NCI-H345 treated with DMSO at 0.1 percent for 48 hours (cell line): ENCODE measurements at regions not wholly inside any gene's neighbourhood (a gene's known extent, or its start where the extent isn't known, plus 50 kb on each side); places are given as distances from the start of the nearest gene placed in this dataset.
A peak's percentile ranks its signal among the peaks of the same experiment; 100 is the strongest.

ENCODE experiments used
- DNase-seq: peaks from one replicate; lab custom pipeline; 2025; ENCODE audit not compliant: unreplicated experiment; lab: John Stamatoyannopoulos, UW

DNA sequence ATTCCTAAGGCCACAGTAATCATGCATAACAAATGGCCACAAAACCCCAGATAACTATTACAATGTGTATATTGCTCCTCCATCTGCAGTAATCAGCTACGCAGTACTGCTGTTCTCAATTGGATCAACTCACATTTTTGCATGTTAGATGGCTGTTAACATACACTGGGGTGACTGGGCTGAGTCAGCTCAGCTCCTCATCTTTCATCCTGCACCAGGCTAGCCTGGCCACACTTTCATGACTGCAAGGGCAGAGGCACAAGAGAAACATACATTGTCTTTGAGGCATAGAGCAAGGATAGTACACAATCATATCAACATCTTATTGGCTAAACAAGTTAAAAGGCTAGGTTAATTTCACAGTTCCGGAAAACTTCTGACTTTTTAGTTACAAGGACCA lies 306.6 kb downstream of the SLC6A15 start:
- no peak for DNase-seq

DNA sequence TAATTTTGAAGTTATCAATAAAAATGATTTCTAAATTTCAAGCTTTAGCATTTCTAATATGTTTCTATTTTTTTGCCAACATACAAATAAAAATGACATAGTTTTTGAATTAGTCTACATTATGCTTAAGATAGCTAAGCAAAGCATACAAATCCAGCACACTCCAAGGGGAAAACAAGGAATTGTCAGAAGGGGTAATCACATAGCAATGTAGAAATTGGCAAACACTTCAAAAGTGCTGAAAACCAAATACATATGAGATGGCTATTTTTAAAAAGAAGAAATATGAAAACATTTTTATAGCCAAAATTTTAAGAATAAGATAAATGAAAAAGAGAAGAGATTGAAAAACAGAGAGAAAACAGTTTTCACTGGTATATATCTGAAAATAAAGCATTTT lies 308.0 kb downstream of the SLC6A15 start:
- no peak for DNase-seq

DNA sequence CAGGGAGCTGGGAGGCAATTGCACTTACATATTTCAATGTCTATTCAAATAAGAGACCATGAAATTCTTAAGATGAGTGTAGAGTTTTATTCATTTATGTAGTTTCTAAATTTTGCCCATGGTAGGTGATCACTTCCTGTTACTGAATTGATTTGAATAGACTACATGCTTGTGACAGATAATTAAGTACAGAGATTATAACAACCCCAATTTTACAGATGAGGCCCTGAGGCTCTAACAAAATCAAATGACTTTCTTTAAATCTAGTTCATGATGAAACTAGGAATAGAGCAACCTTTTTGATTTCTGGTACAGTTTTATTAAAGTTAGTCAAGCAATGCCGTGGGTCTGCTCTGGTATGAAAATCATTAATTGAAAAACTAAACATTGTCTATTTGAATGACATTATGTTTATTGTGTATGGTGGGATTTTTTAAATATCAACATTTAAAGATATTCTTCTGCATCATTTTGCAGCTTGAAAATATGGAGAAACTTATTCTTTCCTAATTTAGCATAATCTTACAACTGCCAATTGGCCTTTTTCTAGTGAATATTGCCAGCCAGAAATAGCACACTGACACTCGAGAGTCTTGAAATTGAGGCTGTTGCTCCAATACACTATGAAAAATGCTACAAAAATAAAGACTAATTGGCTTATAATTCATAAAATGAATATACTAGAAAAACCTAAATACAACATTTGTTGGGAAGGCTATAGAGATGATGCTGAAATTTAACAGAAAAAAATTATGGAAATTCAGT lies 308.9 kb downstream of the SLC6A15 start:
- DNase-seq = no peak

DNA sequence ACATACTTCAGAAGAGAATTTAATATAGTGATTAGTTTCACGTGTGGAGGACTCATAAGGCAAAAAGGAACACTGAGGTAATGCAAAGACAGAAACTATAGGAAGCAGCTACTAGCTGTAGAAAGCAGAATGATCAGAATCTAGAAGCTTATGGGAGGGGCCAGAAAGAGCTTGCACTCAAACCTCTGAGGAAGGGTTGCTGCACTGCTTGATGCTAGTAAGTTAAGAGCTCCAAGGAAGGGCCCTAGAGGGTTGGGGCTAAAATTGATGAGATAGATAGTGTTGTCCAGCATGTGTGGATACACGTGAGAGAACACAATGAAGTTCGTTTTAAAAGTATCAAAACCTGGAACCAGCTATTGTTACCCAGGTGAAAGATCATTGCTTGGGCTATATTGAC lies 311.1 kb downstream of the SLC6A15 start:
- DNase-seq = no peak

DNA sequence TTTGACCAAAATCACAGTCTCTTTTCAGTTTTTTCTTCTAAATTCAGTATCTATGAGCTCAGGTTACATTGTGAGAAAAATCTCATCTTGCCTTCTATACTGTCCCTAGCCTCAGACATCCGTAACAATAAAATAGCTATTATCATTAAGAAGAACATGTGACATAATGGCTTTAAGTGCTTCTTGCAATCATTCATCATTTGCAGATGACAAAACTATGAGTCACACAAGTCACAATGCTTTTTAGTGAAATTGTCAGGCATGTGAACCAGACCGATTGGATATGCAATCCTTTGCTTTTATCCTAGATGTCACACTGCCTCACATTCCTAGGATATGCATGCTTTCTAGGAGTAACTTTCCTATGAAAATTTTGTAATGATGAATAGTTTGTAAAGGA lies 313.1 kb downstream of the SLC6A15 start:
- DNase-seq = no peak

DNA sequence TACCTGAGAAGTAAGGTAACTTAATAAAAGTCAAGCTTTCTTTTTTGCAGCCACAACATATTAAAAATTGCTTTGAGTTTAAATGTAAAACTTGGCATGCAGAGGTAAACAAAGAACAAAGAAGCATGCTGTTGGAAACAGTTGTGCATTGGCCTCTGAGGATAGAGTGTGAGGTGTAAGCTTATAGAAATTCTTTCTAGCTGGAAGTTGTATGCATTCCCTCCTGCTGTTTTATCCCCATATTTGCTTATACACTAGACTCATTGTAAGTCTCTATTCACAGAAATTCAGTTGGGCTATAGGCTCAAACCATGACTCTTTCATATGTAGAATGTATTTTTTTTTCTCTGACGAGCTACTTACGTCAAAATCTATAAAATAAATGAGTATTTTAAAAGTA lies 316.3 kb downstream of the SLC6A15 start:
- peak; percentile 74 for DNase-seq

DNA sequence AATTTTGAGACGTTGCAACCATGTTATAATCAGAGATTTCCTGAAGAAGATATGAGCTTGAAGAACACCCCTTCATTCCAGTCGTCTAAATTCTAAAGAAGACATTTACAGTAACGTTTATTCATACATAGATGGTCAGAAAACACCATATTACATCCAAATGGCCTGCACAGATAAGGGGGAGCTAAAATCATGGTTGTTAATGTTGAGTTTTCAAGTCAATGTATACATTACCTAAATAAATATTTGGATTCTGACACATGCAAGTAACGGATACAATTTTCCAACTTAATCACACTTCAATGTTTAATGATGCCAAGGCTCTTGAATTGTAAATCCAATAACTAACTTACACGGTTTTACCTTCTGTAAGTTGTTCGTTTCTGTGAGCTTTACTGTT lies 318.4 kb downstream of the SLC6A15 start:
- DNase-seq = no peak

DNA sequence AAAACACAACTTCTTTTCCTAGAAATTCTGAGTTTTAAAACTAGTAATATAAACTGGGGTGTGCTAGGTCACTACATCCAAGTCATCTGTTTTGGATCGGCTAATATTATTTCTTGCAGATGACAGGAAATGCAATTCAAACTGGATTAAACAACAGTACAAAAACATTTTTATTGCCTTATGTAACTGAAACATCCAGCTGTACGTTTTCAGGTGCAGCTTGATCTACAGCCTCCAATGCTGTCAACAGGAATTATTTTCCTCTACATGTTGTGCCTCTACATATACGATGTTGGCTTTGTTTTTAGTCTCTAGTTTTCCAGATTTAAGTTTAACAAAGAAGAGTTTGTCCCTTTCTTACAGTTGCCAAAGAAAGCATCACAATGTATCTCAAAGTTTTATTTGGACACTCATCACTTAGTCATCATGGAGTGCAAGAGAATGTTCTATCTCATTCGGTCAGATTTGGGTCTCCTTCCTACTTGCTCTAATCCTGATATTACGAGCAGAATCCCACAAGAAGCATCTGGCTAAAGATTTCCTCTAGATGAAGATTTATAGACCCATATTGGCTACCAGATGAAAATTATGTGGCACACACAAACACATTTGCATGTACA lies 326.7 kb downstream of the SLC6A15 start:
- no peak for DNase-seq

DNA sequence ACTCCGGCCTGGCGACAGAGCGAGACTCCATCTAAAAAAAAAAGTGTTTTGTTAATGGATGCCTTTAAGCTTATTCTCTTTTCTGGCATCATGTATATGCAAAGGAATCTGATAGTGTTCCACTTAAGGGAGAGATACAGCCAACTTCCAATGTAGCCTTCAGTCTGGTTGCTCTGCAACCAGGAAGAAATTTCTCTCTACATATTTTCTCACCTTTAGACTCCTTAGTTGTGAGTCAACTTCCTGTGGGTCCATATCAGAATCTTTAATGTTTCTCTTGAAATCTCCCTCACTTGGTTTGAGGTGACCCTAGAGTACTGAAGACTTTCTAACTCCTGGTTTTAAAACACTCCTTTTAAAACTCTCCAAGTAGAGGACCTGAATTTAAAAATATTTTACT lies 340.4 kb downstream of the SLC6A15 start:
- no peak for DNase-seq

DNA sequence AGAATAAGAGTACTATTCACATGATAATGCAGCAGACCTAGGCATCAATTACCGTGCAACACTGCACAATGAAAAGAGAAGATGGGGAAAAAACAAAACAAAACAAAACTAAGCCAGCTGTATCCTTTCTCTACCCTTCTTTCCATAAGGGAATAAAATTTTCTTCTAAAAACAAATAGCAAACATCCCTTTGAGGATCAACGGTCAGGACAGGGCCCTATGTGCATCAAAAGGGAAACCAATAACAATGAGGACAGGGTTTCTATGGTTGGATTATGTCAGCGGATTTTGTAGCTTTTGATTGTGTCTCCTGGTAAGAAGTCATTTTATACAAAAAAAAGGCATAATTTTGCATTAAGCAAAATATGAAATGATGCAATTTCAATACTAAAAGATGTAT lies 350.3 kb downstream of the SLC6A15 start:
- DNase-seq = no peak

DNA sequence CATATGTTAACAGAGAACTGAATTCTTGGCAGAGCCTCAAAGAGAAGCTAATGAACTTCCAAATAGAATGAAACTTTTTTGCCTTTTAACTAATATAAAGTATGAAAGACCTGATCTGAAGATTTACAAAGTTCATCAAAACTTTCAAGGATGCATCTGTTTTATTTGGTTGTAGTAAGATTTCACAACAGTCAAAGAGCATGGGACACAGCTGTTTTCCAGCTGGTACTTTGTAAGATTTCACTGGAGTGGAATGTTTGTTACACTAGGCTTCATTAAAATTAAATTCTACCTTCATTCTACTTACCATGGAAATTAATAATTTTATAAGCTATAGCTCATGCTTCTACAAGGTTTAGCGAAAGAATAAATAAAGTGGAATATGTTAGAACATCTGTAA lies 351.2 kb downstream of the SLC6A15 start:
- DNase-seq = no peak

DNA sequence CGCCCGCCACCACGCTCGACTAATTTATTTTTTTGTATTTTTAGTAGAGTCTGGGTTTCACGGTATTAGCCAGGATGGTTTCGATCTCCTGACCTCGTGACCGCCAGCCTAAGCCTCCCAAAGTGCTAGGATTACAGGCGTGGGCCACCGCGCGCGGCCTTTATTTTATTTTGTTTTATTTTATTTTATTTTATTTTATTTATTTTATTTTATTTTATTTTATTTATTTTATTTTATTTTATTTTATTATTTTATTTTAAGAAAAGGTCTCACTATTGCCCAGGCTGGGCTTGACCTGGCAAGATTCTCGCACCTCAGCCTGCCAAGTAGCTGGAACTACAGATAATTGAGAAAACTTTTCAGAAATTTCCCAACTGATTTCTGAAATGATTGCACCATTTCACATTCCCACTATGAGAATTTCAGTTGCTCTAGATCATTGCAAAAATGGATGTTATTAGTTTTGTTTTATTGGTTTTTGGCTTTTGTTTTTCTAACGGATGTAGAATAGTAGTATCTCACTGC lies 358.3 kb downstream of the SLC6A15 start:
- DNase-seq = no peak

DNA sequence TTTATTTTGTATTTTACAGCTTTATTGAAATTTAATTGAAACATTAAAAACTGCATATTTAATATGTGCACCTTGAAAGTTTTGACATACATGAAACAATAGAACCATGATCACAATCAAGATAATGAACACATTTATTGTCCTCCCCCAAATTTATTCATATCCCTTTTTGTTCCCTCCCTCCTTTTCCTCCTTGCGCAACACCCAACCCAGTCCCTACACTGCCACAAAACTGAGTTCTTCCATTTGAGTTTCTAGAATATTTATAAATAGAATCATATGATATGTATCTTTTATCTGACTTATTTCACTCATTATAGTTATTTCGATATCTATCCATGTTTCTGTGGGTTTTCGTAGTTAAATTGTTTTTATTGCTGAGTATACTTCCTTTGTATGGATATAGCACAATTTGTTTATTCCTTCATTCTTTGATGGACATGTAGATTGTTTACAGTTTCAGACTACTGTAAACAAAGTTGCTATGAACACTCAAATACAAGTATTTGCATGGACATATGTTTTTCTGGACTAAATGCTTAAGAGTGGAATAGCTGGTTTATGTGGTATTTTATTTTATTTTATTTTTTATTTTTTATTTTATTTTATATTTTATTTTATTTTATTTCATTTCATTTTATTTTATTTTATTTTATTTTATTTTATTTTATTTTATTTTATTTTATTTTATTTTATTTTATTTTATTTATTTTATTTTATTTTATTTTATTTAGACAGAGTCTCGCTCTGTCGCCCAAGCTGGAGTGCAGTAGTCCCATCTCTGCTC lies 359.1 kb downstream of the SLC6A15 start:
- no peak for DNase-seq

DNA sequence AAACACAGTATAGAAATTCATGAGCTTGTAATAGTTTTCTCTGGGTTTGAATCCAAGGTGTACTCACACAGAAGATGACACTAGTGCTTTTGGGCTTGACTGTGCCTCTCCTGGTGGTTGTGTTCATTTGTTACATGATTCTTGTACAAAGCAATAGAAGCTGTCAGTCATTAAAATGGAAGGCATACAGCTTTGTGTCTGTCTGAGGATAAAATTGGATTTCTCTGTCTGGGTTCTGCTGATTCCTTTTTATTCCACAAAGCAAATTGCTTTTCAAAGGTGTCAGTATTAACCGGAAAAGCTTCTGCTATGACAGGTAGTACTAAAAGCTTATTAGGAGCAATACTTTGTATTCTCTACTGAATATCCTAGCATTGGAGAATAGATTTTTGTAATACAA lies 361.2 kb downstream of the SLC6A15 start:
- DNase-seq = no peak

DNA sequence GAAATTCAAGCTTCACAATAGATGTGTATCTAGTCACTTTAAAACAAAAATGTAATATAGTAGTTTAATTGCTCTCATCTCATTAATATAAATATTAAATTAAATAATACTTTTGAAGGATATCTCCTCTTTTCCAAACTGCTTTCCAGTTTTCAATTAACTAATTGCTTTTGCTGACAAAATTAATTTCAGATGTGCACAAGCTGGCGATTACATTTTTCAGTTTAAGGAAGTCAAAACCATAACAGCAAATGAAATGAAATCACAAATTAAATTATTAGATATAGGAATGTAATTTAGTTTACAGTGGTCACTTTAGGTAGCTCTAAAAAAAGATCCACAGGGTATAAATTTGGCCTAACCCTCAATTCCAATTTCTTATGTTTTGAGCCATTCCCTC lies 362.1 kb downstream of the SLC6A15 start:
- DNase-seq = no peak

DNA sequence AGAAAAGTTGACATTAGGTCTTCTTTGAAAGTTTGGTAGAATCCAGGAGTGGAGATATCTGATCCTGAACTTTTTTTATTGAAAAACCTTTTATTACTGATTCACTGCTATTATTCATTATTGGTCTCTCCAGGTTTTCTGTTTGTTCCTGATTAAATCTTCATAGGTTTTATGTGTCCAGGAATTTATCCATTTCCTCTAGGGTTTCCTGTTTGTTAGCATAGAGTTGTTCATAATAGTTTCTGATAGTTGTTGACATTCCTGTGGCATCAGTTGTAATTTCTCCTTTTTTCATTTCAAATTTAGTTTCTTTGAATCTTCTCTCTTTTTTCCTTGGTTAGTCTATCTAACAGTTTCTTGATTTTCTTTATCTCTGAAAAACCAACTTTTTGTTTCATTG lies 370.3 kb downstream of the SLC6A15 start:
- DNase-seq = no peak

DNA sequence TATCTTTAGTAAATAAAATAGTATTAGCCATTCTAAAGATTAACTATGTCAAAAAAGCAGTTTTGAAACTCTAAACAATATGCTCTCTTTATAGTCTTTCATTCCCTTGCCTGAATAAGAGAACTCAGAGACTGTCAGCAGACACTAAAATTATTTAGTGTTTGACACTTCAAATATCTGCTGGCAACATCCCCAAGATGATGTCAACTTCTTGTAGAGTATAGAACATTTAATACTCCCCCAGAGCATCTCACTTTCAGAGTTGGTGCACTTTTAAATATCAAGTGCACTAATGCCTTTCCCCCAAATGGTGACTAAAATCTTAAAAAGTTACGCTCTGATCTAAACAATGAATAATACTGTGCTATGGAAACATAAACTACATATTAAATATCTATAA lies 374.9 kb downstream of the SLC6A15 start:
- DNase-seq = no peak

DNA sequence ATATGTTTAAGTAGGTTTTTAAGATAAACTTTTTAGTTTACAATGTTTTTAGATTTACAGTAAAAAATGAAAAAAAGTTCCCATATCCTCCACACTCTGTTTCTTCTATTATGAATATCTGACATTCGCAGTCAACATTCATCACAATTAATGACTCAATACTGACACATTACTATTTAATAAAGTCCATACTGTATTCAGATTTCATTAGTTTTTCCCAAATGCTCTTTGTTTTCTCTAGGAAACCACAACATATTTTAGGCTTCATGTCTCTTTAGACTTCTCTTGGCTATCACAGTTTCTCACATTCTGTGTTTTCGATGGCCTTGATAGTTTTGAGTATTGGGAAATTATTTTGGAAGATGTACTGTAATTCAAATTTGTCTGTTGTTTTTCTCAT lies 399.8 kb downstream of the SLC6A15 start:
- DNase-seq = no peak

DNA sequence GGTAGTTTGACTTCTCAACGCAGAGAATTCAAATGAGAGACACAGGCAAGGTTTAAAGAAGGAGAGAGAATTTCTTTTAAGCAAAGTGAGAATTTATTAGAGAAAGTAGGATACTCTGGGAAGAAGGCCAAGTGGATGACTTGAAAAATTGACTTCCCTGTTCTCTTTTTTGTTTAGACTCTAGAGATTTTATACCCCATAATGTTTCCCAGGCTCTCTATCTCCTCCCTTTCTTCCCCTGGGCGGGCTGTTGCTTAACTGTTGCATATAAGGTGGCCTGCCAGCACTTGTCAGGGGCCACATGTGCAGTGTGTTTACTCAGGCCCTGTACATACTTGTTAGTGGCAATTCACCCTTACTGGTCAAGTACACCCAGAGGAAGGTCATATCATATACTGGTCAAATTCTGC lies 403.7 kb downstream of the SLC6A15 start:
- DNase-seq = no peak

DNA sequence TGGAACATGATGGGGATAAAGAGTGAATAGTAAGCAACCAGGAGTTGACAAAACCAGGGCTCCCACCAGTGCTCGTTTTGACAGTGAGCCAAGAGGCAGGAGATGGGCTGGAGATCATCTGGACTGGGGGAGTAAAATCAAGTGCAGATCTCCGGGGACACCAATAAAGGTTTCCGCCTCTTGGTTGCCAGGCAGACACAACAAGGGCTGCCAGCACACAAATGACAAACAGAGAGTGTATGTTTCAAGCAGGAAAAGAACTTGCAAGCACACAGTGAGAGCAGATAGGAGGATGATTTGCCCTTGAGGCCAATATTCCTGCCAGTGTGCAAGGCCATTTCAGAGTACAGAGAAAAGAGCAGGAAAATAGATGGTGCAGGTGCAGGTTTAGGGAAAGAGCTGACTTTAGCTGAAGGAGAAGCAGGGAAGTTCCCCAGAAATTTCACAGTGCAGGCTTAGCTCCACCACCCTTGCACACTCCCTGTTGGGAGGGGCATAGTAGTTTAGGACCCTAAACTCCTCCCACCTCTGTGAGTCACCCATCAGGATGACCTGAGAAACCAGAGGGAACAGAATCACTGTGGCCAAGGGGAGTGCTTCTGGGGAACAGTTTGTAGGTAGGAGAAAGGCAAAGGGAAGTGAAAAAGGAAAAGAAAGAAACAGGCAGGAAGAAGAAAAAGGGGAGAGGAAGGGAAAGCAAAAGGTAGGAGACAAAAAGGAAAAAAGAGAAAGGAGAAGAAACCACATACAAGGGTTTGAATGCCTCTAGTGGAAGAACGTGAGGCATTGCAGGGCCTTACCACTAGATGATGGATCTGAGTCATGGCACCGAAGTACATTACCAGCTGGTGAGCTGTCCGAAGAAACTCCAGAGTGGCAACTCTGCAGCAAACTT lies 404.4 kb downstream of the SLC6A15 start:
- no peak for DNase-seq

DNA sequence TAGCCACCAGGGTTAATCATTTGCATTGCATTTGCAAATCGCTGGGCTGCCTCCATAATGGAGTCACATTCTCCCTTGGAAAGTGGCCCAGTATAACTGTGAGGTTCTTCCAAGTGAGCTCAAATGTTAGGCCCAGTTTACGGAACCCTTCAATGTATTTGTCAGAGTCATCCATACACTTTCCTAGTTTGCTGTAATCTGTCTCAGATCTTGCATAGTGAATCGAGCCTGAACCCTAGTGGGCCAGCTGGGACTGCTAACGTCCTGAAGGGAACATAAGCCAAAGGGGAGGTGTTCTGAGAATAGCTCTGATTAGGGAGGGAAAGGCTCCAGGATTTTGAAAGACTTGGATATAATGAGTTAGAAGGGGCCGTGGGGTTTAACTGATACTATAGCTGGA lies 406.3 kb downstream of the SLC6A15 start:
- no peak for DNase-seq
